CD4-positive, alpha-beta T cell treated with Interleukin-10 for 1 hour (primary cell): ENCODE measurements at regions not wholly inside any gene's neighbourhood (a gene's known extent, or its start where the extent isn't known, plus 50 kb on each side); places are given as distances from the start of the nearest gene placed in this dataset.

ENCODE experiments used
- DNase-seq: peaks from one replicate; pipeline ENCODE4 v3.0.0-alpha.2; 2020

DNA sequence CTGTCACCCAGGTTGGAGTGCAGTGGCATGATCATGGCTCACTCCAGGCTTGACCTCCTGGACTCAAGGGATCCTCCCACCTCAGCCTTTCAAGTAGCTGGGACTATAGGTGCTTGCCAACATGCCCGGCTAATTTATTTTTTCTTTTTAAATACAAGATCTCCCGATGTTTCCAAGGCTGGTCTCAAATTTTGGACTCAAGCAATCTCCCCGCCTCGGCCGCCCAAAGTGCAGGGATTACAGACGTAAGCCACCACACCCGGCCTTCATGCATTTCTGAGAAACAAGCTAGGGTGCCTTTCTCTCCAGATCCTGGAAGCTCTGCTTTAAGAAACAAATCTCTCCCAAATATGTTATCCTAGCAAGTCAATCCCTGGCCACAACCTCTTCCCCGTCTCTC is 234.1 kb downstream of the FBXO15 start:
- no peak for DNase-seq

DNA sequence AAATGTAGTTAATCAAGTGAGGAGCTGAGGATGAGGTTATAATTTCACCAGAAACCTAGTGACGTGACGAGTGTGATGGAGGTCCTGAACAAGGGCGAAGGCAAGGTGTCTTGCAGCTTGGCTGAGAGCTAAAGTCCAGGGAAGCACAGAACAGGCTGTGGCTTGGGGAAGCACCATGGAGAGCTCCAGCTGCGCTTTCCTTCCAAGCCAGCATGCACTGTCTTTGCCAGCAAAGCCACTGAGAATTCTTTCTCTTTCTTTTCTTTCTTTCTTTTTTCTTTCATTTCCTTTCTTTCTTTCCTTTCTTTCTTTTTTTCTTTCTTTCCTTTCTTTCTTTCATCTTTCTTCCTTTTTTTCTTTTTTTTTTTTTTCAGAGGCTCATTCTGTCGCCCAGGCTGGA is 239.3 kb downstream of the FBXO15 start:
- DNase-seq: no peak

DNA sequence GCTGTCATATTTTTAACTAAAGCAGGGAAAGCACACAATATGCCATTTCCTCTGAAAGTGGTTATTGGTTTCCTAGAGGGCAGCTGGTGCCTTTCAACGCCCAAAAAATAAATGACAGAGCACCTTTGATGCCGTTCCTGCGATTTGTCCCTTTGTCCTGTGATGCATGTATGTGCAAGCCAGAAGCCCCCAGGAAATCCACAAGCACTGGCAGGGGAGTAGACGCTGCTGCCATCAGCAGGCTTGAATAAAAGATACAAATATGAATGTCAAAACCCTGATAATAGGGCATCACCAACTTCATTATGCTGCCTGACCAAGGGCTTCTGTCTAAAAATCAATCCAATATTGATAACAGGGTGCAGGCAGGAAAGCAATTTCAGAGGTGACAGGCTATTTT is 246.1 kb downstream of the FBXO15 start:
- no peak for DNase-seq

GRCh38 chr18:73901151-73901550 is 246.5 kb downstream of the FBXO15 start:
- DNase-seq: no peak

- DNase-seq: no peak
Measured at GRCh38 chr18:73900106-73900835, 247.4 kb downstream of the FBXO15 start.

GRCh38 chr18:73897517-73897916 is 250.1 kb downstream of the FBXO15 start:
- no peak for DNase-seq

GRCh38 chr18:73896685-73897084 is 250.9 kb downstream of the FBXO15 start:
- DNase-seq: no peak

GRCh38 chr18:73895701-73896100 is 251.9 kb downstream of the FBXO15 start:
- no peak for DNase-seq

- no peak for DNase-seq
Measured at GRCh38 chr18:73893880-73894279, 253.8 kb downstream of the FBXO15 start.

DNA sequence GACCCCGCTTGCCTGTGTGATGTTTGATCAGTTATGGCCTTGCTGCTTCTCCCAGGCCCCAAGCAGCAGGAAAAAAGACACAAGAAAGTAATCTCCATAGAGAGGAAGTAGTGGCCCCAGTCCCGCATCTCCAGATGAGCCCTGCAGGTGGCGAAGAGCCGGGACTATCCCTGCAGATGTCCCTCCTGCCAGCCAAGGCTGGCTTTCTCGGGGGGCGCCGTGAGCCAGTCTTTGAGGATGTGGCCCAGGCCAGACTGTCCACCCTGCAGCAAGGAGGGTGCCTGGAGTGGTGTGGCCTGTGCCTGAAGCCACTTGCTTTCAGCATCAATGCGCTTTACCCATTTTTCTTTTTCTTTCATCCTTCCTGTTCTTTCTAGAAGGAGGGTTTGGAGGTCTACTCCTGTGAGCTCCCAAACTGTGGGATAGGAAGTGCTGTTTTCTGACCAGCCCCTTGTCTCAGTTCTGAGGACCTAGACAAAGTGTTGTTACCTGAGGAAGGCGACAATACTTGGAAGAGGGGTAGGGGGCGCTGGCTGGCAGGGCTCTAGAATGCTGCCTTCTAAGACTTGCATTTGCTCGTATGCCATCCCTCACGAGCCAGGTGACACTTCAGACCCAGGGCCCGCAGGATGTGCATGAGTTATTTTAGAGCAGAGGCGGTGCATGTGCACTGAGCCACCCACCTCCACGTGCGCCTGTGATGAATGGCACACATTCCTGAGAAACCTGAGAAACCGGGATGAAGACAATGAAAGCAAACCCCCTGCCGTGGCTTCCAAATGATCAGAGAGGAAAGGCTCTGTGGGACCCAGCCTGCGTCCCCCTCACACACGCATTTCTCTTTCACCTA is 255.8 kb downstream of the FBXO15 start:
- no peak for DNase-seq

DNA sequence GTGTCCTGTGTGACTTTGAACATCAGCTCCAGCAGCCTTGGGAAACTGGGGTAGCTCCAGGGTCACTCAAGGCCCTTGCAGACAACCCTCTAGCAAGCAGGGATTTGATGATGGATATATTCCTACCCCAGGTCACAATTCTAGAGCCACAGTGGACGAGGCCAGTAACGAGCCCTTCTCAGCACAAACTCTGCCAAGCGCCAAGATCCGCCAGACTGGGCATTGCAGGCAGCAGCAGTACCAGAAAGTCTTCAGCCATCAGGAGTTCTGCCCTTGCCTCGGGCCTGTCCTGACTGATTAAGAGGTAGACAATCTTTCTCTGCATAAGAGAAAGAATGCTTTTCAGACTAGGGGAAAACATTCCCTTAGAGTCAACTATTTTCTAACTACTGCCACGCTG is 259.1 kb downstream of the FBXO15 start:
- no peak for DNase-seq

- no peak for DNase-seq
Measured at GRCh38 chr18:73887801-73888200, 259.8 kb downstream of the FBXO15 start.

GRCh38 chr18:73884868-73885267 is 262.8 kb downstream of the FBXO15 start:
- DNase-seq: no peak

DNA sequence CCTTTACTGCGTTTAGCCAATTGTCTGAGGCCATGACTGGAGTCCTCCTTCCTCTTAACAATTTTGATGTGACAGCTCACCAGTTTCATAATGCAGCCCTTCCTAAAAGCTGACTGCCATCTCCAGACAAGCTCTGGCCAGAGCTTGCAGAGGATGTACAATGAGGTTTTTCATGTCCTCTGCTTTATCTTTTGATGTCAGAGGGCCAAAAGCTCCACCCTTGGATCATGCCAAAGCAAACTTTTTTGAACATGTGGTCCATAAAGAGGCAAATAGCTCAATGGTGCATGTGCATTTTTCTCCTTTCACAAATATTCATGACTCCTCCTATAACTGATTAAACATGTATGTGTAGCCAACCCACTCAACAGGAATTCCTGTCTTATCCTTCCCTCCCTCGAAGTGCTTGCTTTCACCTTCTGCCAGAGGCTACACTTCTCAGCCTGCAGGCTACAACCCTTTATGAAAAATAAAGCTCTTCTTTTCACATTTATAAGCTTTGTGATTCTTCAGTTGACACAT is 266.2 kb downstream of the FBXO15 start:
- no peak for DNase-seq

GRCh38 chr18:73880387-73880786 is 267.2 kb downstream of the FBXO15 start:
- DNase-seq: no peak

DNA sequence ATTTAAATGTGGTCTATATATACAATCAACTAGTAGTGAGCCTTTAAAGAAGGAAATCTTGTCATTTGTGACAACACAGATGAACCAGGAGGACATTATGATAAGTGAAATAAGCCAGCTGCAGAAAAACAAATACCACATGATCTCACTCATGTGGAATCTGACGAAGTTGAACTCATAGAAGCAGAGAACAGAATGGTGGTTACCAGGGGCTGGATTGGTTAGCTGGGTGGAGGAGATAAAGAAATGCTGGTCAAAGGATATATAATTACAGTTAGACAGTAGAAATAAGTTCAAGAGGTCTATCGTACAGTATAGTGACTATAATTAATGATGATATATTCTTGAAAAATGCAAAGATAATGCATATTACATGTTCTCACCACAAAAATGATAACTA is 267.9 kb downstream of the FBXO15 start:
- no peak for DNase-seq

GRCh38 chr18:73879328-73879727 is 268.3 kb downstream of the FBXO15 start:
- DNase-seq: no peak

DNA sequence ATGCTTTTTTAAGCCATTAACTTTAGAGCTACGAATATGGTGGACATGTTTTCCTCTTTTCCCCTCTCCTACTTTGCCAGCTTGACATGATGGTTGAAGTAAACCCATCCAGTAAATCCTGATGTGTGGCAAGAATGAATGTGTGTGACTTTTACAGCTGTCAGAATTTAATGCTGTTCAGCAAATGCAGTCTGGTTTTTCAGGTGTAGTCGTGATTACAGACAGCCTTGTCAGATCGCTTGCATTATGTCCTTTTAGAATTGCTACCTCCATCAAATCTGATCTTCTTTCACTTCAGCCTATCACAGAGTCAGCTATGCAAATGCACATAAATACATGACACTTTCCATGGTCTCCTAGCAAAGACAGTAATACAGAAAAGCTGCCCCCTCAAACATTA is 278.5 kb downstream of the FBXO15 start:
- no peak for DNase-seq

DNA sequence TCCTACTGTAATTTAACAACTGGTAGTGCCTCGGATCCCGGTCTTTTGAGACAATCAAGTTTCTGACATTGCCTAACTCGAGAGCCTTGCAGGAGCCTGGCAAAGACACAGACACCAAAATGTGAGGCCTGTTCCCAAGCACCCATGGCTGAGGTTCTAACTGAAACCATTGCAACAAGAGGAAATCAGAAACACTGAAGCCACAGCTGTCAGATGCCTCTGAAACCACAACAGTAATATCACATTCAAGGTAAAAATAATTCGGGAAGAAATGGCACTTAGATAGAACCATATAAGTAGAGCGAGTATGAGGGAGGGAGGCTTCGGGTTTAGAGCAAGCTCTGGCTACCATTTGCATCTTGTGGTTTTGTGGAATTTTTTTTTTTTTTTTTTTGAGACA is 285.9 kb downstream of the FBXO15 start:
- no peak for DNase-seq

- no peak for DNase-seq
Measured at GRCh38 chr18:73859837-73860397, 287.7 kb downstream of the FBXO15 start.

GRCh38 chr18:73852789-73853549 is 294.7 kb downstream of the FBXO15 start:
- DNase-seq: no peak

GRCh38 chr18:73850782-73851181 is 296.9 kb downstream of the FBXO15 start:
- DNase-seq: no peak

GRCh38 chr18:73848656-73849055 is 299.0 kb downstream of the FBXO15 start:
- DNase-seq: no peak
